Uterus (tissue), 3 donors: ENCODE measurements at regions not wholly inside any gene's neighbourhood (a gene's known extent, or its start where the extent isn't known, plus 50 kb on each side); places are given as distances from the start of the nearest gene placed in this dataset.

Source experiments
- DNase-seq, 2 donors: peaks; one replicate each; pipeline ENCODE4 v3.0.0-alpha.2; 2019 to 2020
- H3K27ac ChIP-seq, 2 donors: fragments of 200-600 bp; sonication (generic); 1 replicate in 1 of 2; 2 replicates in 1 of 2; pipeline ENCODE4 v1.5.1; 2016 to 2018
- H3K27me3 ChIP-seq, 2 donors: fragments of 200-600 bp; sonication (generic); one replicate each; pipeline ENCODE4 v1.5.1; 2018 to 2019; ENCODE audit warnings: control low read depth in 1 of 2
- H3K36me3 ChIP-seq, 2 donors: fragments of 200-600 bp; sonication (generic); one replicate each; pipeline ENCODE4 v1.5.1; 2019; ENCODE audit warnings: control low read depth in 1 of 2
- H3K4me1 ChIP-seq, 2 donors: fragments of 200-600 bp; sonication (generic); one replicate each; pipeline ENCODE4 v1.5.1; 2018 to 2019; ENCODE audit warnings: control low read depth in 1 of 2
- H3K4me3 ChIP-seq, 2 donors: fragments of 200-600 bp; sonication (generic); 1 replicate in 1 of 2; 2 replicates in 1 of 2; pipeline ENCODE4 v1.5.1; 2018 to 2019; ENCODE audit warnings: mild to moderate bottlenecking in 1 of 2
- H3K9me3 ChIP-seq, 2 donors: fragments of 200-600 bp; sonication (generic); one replicate each; pipeline ENCODE4 v1.5.1; 2019; ENCODE audit warnings: control low read depth in 1 of 2
- POLR2A ChIP-seq, 2 donors: fragments of 450-650 bp; IDR thresholded peaks; one replicate each; pipeline ENCODE4 v1.6.1; 2016; ENCODE audit warnings: antibody characterized with exemption in 2 of 2, mild to moderate bottlenecking in 1 of 2, moderate library complexity in 1 of 2
- intact Hi-C: fragments of 100-400 bp; cut with DNase I; formaldehyde crosslinking; loops from one replicate; pipeline ENCODE4 v1.15.1; 2023; ENCODE audit warnings: low total_unique reads
- TF ChIP-seq, protein P1 (sequence below), 4 experiments: fragments of 200-600 bp in 2 of 4; fragments of 450-650 bp in 2 of 4; sonication (generic) in 2 of 4; IDR thresholded peaks; one replicate each; pipeline ENCODE4 v1.5.1; 2016 to 2019; ENCODE audit warnings: antibody characterized with exemption in 4 of 4, mild to moderate bottlenecking in 2 of 4, moderate library complexity in 1 of 4
- donor health status: DM: yes; HTN: yes; CAD: no.

GRCh38 chr2:194567661-194568017 lies 1089.4 kb upstream of the SLC39A10 start:
- H3K4me3 ChIP-seq, result no peak overlapping the region
- H3K27me3 ChIP-seq, result no peaks in the 10 kb centered on the region
- no peak overlapping the region for H3K27ac ChIP-seq
- H3K36me3 ChIP-seq, result no peaks in the 10 kb centered on the region
- no peak for TF ChIP-seq POLR2A (IDR thresholded peaks at IDR 0.05)
- TF ChIP-seq, protein P1, sequence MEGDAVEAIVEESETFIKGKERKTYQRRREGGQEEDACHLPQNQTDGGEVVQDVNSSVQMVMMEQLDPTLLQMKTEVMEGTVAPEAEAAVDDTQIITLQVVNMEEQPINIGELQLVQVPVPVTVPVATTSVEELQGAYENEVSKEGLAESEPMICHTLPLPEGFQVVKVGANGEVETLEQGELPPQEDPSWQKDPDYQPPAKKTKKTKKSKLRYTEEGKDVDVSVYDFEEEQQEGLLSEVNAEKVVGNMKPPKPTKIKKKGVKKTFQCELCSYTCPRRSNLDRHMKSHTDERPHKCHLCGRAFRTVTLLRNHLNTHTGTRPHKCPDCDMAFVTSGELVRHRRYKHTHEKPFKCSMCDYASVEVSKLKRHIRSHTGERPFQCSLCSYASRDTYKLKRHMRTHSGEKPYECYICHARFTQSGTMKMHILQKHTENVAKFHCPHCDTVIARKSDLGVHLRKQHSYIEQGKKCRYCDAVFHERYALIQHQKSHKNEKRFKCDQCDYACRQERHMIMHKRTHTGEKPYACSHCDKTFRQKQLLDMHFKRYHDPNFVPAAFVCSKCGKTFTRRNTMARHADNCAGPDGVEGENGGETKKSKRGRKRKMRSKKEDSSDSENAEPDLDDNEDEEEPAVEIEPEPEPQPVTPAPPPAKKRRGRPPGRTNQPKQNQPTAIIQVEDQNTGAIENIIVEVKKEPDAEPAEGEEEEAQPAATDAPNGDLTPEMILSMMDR (IDR thresholded peaks at IDR 0.05), result no peak
- intact Hi-C loops, result no loop called here
- no peaks in the 10 kb centered on the region for H3K4me1 ChIP-seq
- DNase-seq, result no peak
- no peaks in the 10 kb centered on the region for H3K9me3 ChIP-seq

- H3K36me3 ChIP-seq, result no peaks in the 10 kb centered on the region
- no peak overlapping the region for H3K27ac ChIP-seq
- H3K9me3 ChIP-seq, result no peaks in the 10 kb centered on the region
- no peak for TF ChIP-seq POLR2A (IDR thresholded peaks at IDR 0.05)
- TF ChIP-seq, protein P1 (IDR thresholded peaks at IDR 0.05), result no peak
- no peak for DNase-seq
- H3K27me3 ChIP-seq, result no peaks in the 10 kb centered on the region
- intact Hi-C loops, result no loop called here
- H3K4me3 ChIP-seq, result no peak overlapping the region
- no peaks in the 10 kb centered on the region for H3K4me1 ChIP-seq
Measured at GRCh38 chr2:194566907-194567660, 1089.9 kb upstream of the SLC39A10 start.

- H3K4me3 ChIP-seq, result no peak overlapping the region
- no peak for TF ChIP-seq POLR2A (IDR thresholded peaks at IDR 0.05)
- TF ChIP-seq, protein P1 (IDR thresholded peaks at IDR 0.05), result no peak
- H3K4me1 ChIP-seq, result no peaks in the 10 kb centered on the region
- no peak overlapping the region for H3K27ac ChIP-seq
- no peaks in the 10 kb centered on the region for H3K36me3 ChIP-seq
- intact Hi-C loops, result no loop called here
- no peaks in the 10 kb centered on the region for H3K27me3 ChIP-seq
- DNase-seq, result no peak
- no peaks in the 10 kb centered on the region for H3K9me3 ChIP-seq
Measured at GRCh38 chr2:194564422-194564821, 1092.6 kb upstream of the SLC39A10 start.

DNA sequence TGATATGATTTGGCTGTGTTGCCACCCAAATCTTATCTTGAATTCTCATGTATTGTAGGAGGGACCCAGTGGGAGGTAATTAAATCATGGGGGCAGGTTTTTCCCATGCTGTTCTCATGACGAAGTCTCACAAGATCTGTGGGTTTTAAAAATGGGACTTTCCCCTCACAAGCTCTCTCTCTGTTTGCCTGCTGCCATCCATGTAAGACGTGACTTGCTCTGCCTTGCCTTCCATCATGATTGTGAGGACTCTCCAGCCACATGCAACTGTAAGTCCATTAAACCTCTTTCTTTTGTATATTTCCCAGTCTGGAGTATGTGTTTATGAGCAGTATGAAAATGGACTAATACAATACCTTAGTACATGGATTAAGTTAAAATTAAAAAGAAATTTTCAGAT lies 1094.7 kb upstream of the SLC39A10 start:
- TF ChIP-seq POLR2A (IDR thresholded peaks at IDR 0.05), result no peak
- TF ChIP-seq, protein P1 (IDR thresholded peaks at IDR 0.05), result no peak
- H3K27ac ChIP-seq, result no peak overlapping the region
- no peak overlapping the region for H3K4me3 ChIP-seq
- DNase-seq, result no peak
- H3K27me3 ChIP-seq, result no peaks in the 10 kb centered on the region
- no peaks in the 10 kb centered on the region for H3K4me1 ChIP-seq
- H3K9me3 ChIP-seq, result no peaks in the 10 kb centered on the region
- no peaks in the 10 kb centered on the region for H3K36me3 ChIP-seq
- intact Hi-C loops, result no loop called here

- intact Hi-C loops, result no loop called here
Measured at GRCh38 chr2:194559964-194560363, 1097.1 kb upstream of the SLC39A10 start.

More at GRCh38 chr2:194559964-194560363, 1097.1 kb upstream of the SLC39A10 start:
- Histone ChIP-seq H3K36me3 (no peaks in the 10 kb centered on the region), H3K4me1 (no peaks in the 10 kb centered on the region), H3K27me3 (no peaks in the 10 kb centered on the region), H3K4me3 (no peak overlapping the region), H3K27ac (no peak overlapping the region), H3K9me3 (no peaks in the 10 kb centered on the region)
- TF ChIP-seq, protein P1 (IDR thresholded peaks at IDR 0.05), result no peak
- no peak for TF ChIP-seq POLR2A (IDR thresholded peaks at IDR 0.05)
- DNase-seq, result no peak
